ENCODE measurements at regions not wholly inside any gene's neighbourhood (a gene's known extent, or its start where the extent isn't known, plus 50 kb on each side); places are given as distances from the start of the nearest gene placed in this dataset.

DNA sequence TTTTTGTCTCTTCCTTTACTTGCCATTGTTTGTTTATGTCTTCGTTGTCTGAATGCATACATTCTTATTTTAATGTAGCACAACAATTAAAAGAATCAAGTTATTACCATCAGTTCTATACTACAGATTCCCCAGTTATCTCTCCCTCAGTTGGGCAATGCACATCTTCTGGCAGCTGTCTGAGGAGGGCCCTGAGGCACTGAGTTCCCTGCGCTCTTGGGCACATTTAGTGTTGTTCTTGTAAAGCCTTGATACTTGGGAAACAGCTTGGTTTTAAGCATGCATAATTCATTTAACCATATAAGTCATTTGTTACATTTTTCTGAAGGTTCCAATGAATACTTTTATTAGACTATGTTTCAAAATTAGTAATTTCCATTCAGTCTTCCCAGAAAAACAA, 117.9 kb downstream of the C6orf118 start:
- TF ChIP-seq, protein P1, sequence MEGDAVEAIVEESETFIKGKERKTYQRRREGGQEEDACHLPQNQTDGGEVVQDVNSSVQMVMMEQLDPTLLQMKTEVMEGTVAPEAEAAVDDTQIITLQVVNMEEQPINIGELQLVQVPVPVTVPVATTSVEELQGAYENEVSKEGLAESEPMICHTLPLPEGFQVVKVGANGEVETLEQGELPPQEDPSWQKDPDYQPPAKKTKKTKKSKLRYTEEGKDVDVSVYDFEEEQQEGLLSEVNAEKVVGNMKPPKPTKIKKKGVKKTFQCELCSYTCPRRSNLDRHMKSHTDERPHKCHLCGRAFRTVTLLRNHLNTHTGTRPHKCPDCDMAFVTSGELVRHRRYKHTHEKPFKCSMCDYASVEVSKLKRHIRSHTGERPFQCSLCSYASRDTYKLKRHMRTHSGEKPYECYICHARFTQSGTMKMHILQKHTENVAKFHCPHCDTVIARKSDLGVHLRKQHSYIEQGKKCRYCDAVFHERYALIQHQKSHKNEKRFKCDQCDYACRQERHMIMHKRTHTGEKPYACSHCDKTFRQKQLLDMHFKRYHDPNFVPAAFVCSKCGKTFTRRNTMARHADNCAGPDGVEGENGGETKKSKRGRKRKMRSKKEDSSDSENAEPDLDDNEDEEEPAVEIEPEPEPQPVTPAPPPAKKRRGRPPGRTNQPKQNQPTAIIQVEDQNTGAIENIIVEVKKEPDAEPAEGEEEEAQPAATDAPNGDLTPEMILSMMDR (IDR thresholded peaks at IDR 0.05; ENCODE audit: control extremely low read depth, extremely low read depth, low read depth, missing control alignments): no peak
- ChIA-PET POLR2A (no interaction called here), CTCF (no interaction called here)
- DNase-seq (ENCODE audit: extremely low spot score): no peak

DNA sequence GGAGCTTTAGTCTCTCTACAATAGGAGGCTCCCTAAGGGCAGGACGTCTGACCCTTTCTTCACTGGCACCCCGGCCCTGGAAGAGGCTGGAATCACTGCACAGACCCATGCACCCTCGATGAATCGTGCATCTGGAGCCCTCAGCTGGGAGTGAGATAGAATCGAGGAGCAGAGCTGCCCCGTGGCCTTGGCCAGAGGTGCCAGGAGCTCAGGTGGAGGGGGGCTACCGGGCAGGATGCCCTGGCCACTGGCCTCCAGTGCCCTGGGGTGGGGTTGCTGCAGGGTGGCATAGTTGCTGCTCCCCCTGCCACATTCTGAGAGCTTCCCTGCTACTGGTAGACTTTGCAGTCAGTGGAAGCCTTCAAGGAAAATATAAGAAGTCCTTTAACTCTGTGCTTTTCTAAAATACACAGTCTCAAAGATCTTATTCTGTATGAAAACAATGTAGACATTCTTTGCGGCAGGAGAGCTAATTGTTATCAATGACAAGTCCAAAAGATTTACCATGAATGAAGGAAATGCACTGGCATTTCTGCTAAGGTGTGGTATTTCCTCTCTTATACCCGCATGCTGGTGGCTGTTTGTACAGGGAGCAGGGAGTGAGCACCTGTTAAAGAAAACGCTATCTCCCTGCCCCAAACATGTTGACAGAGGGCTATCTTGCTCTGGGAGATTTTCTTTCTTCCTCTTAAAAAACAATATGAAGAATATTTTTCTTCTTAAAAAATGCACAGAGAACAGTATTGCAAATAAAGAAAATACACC, 122.8 kb downstream of the C6orf118 start:
- ChIA-PET CTCF (interaction anchor here (1.2 to 1.8 kb wide), 2 partner anchors 9 to 16 kb away, joined by 3 to 4 read pairs; no protein-coding TSS in a partner anchor), POLR2A (no interaction called here)
- TF ChIP-seq, protein P1 (IDR thresholded peaks at IDR 0.05; ENCODE audit: control extremely low read depth, extremely low read depth, low read depth, missing control alignments): no peak

DNA sequence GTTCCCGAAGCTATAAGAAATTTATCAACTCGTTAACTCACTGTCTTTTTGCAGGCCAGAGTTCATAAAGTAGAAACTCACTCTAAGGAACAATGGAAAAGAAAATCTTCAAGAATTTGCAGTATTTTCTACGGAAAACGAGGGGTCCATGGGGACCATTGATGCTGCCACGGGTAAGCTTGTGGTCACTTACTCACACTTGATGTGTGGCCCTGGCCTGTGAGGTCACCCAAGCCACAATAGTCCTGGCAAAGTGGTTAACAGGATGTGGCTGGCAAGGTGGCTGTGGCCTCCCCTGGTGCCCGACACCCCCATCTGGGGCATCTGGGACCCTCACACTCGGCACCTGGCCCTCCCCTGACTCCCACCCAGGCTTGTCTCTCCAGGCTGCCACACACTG, 123.4 kb downstream of the C6orf118 start:
- DNase-seq (ENCODE audit: extremely low spot score): no peak
- CTCF ChIA-PET: interaction anchor here (1.2 to 1.8 kb wide), 2 partner anchors 8 to 17 kb away, joined by 3 to 4 read pairs; no protein-coding TSS in a partner anchor
- POLR2A ChIA-PET: no interaction called here
- TF ChIP-seq, protein P1 (IDR thresholded peaks at IDR 0.05; ENCODE audit: control extremely low read depth, extremely low read depth, low read depth, missing control alignments): no peak

More for the DNA sequence above, 122.8 kb downstream of the C6orf118 start:
- DNase-seq (ENCODE audit: extremely low spot score): no peak

DNA sequence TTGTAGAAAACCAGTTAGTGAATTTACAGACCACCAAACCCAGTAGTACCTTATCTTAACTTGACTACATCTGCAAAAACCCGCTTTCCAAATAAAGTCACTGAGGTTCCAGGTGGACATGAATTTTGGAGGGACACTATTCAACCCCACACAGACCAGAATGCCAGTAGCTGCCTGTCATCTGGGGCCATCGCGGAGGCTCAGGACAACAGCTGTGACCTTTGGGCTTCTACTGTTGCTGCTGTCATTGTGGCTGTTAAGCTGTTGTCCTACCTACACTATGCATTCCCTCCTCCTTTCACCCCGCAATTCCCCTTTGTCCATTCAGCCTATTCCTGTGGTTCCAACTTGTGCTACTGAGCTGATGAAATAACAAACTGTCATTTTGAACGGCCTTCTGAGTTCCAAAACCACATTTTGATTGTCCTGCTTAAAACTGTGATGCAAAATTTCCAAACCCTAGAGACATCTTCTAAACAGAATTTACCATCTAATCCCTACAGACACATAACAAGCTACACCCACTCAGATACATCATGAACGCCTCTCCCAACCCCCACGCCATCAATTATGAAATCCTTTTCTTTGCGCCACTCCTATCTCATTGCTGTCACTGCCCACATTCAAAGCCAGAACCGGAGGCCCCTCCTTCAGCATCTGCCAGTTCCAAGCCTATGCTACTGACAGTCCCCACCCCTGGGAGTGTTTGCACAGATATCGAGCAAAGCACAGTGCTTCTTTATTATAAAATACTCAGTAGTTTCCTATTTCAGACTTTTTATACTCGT, 125.0 kb downstream of the C6orf118 start:
- no peak for DNase-seq (ENCODE audit: extremely low spot score)
- ChIA-PET POLR2A (no interaction called here), CTCF (interaction anchor here (1.0 to 1.8 kb wide), 3 partner anchors 11 to 27 kb away, joined by 4 read pairs; no protein-coding TSS in a partner anchor)
- TF ChIP-seq, protein P1 (IDR thresholded peaks at IDR 0.05; ENCODE audit: control extremely low read depth, extremely low read depth, low read depth, missing control alignments): no peak

DNA sequence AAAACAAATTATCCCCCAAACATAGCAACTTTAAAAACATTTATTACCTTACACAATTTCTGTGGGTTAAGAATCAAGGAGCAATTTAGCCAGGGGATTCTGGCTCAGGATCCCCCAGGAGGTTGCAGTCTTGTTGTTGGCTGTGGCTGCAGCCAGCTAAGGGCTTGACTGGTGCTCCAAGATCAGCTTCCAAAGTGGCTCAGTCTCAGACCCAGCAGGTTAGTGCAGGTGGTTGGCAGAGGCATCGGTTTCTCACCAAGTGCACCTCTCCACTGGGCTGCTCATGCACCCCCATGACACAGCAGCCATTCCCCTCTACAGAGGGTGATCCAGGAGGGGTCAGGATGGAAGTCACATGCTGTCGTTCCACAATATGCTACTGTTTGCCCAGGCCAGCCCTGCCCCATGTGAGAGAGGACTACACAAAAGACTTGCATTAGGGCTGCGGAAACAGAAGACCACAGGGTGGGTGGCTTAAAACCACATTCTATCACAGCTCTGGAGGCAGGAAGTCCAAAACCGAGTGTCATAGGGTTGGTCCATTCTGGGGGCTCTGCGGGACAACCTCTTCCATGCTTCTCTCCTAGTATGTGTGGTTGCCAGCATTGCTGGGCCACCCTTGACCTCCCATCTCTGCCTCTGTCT, 125.8 kb downstream of the C6orf118 start:
- TF ChIP-seq, protein P1 (IDR thresholded peaks at IDR 0.05; ENCODE audit: control extremely low read depth, extremely low read depth, low read depth, missing control alignments): no peak
- POLR2A ChIA-PET: no interaction called here
- CTCF ChIA-PET: interaction anchor here (0.9 kb wide), 1 partner anchor 11 kb away, joined by 3 read pairs; no protein-coding TSS in a partner anchor

DNA sequence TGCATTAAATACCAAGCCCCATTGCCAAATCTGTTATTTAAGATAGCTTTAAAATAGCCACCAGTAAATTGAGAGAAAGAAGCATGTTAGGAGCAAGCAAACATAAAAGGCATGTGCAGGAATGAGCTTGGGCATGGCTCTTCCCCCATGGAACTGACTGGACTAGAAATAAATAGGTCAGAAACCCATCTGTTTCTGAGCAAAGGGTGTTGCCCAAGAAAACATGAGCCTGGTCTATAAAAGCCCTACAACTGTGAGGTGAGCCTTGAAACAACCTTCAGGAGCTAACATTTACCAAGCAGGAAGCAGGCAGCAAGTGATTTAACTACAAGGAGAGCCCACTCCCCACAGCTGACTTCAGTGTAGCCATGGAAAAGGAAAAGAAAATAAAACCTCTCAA, 126.3 kb downstream of the C6orf118 start:
- POLR2A ChIA-PET: no interaction called here

More for the DNA sequence above, 125.8 kb downstream of the C6orf118 start:
- DNase-seq (ENCODE audit: extremely low spot score): no peak

More for the DNA sequence above, 126.3 kb downstream of the C6orf118 start:
- CTCF ChIA-PET: interaction anchor here (0.9 kb wide), 1 partner anchor 12 kb away, joined by 3 read pairs; no protein-coding TSS in a partner anchor
- TF ChIP-seq, protein P1 (IDR thresholded peaks at IDR 0.05; ENCODE audit: control extremely low read depth, extremely low read depth, low read depth, missing control alignments): no peak
- DNase-seq (ENCODE audit: extremely low spot score): no peak

Measured in GM10248 (cell line).